H1 (cell line): ENCODE measurements at regions not wholly inside any gene's neighbourhood (a gene's known extent, or its start where the extent isn't known, plus 50 kb on each side); places are given as distances from the start of the nearest gene placed in this dataset.
A peak's percentile ranks its signal among the peaks of the same experiment; 100 is the strongest.

ENCODE experiments used
- CTCF ChIA-PET: fragments of 300-600 bp; sonication (Branson Sonifier 250); formaldehyde crosslinking; loops from one replicate; lab custom pipeline; 2021; ENCODE audit not compliant: partially characterized antibody; lab: Charles Lee
- POLR2A ChIA-PET: fragments of 300-600 bp; sonication (Branson Sonifier 250); formaldehyde crosslinking; loops from one replicate; lab custom pipeline; 2021; ENCODE audit warnings: inconsistent platforms; ENCODE audit not compliant: partially characterized antibody; lab: Charles Lee
- DNase-seq, 2 experiments: peaks; one replicate each; pipeline versions ENCODE4 v3.0.0 to v3.0.0-alpha.2; 2010 to 2022; ENCODE audit warnings: low spot score in 2 of 2, low read depth in 1 of 2, mixed read lengths in 1 of 2
- FAIRE-seq: peaks from 2 replicates; lab custom pipeline; 2011; peaks lifted over from hg19 to GRCh38; lab: Jason Lieb, UNC
- H2AFZ ChIP-seq: 2 replicates; pipeline ENCODE4 v1.8.1; 2012; ENCODE audit warnings: low read length, inconsistent platforms
- H2AK5ac ChIP-seq: 2 replicates; pipeline ENCODE4 v1.6.1; 2013; ENCODE audit warnings: low read depth, low read length
- H2BK120ac ChIP-seq: replicated peaks from 2 replicates; pipeline ENCODE3; 2013; ENCODE audit warnings: low read depth, low read length, inconsistent platforms
- H2BK12ac ChIP-seq: 2 replicates; pipeline ENCODE4 v1.6.1; 2013; ENCODE audit warnings: low read depth, low read length
- H2BK15ac ChIP-seq: 2 replicates; pipeline ENCODE4 v1.6.1; 2013; ENCODE audit warnings: low read length
- H2BK20ac ChIP-seq: 2 replicates; pipeline ENCODE4 v1.6.1; 2013; ENCODE audit warnings: low read length
- H2BK5ac ChIP-seq: 2 replicates; pipeline ENCODE4 v1.6.1; 2013; ENCODE audit warnings: low read depth, low read length
- H3K14ac ChIP-seq: 2 replicates; pipeline ENCODE4 v1.6.1; 2013; ENCODE audit warnings: inconsistent platforms; ENCODE audit not compliant: insufficient read length
- H3K18ac ChIP-seq: 2 replicates; pipeline ENCODE4 v1.6.1; 2013; ENCODE audit warnings: low read length; ENCODE audit errors: extremely low read depth
- H3K23ac ChIP-seq: 2 replicates; pipeline ENCODE4 v1.6.1; 2013; ENCODE audit warnings: inconsistent platforms; ENCODE audit not compliant: insufficient read length
- H3K23me2 ChIP-seq: 2 replicates; pipeline ENCODE4 v1.6.1; 2013; ENCODE audit warnings: low read depth, low read length
- H3K27ac ChIP-seq: 2 replicates; pipeline ENCODE4 v1.6.1; 2011; ENCODE audit warnings: low read depth, low read length, inconsistent platforms
- H3K27me3 ChIP-seq, 4 experiments: replicated peaks in 1 of 4; 1 replicate in 1 of 4; 2 replicates in 3 of 4; pipeline versions ENCODE4 v1.6.1 to v1.8.1; 2011 to 2013; ENCODE audit warnings: low read length in 3 of 4, mild to moderate bottlenecking in 3 of 4, inconsistent platforms in 2 of 4, mixed read lengths in 2 of 4, moderate library complexity in 1 of 4; ENCODE audit not compliant: control insufficient read depth in 3 of 4, insufficient read depth in 3 of 4; ENCODE audit errors: extremely low read depth in 1 of 4
- H3K36me3 ChIP-seq, 4 experiments: 2 replicates each; pipeline versions ENCODE4 v1.6.1 to v1.8.1; 2011 to 2013; ENCODE audit warnings: mild to moderate bottlenecking in 4 of 4, low read length in 3 of 4, moderate library complexity in 2 of 4, control low read depth in 1 of 4, inconsistent platforms in 1 of 4; ENCODE audit not compliant: insufficient read depth in 4 of 4, control insufficient read depth in 2 of 4
- H3K4ac ChIP-seq: replicated peaks from 2 replicates; pipeline ENCODE3; 2013; ENCODE audit warnings: low read length, low read depth, mixed read lengths, inconsistent platforms; ENCODE audit not compliant: insufficient read length
- H3K4me1 ChIP-seq, 4 experiments: replicated peaks in 1 of 4; 1 replicate in 1 of 4; 2 replicates in 3 of 4; pipeline versions ENCODE4 v1.6.1 to v1.8.1; 2011 to 2013; ENCODE audit warnings: low read length in 3 of 4, inconsistent platforms in 2 of 4, mixed read lengths in 1 of 4; ENCODE audit not compliant: insufficient read depth in 4 of 4, control insufficient read depth in 3 of 4
- H3K4me2 ChIP-seq, 2 experiments: 2 replicates each; pipeline versions ENCODE4 v1.6.1 to v1.8.1; 2011 to 2013; ENCODE audit warnings: low read depth in 2 of 2, low read length in 2 of 2, control low read depth in 1 of 2, inconsistent platforms in 1 of 2, mild to moderate bottlenecking in 1 of 2; ENCODE audit not compliant: insufficient read depth in 1 of 2
- H3K4me3 ChIP-seq, 4 experiments: fragments of 200-600, 300-600 bp in 1 of 4; sonication (generic), shearing (Covaris generic), sonication (Bioruptor Twin) in 1 of 4; 2 replicates each; pipeline versions ENCODE4 v1.5.1 to v1.8.1; 2011 to 2016; ENCODE audit warnings: low read length in 4 of 4, low read depth in 3 of 4, control low read depth in 2 of 4, inconsistent platforms in 2 of 4, mild to moderate bottlenecking in 2 of 4, mixed read lengths in 1 of 4, moderate library complexity in 1 of 4; ENCODE audit not compliant: insufficient read depth in 2 of 4; ENCODE audit errors: extremely low read depth in 1 of 4
- H3K56ac ChIP-seq: replicated peaks from 2 replicates; pipeline ENCODE3; 2013; ENCODE audit warnings: low read depth, mild to moderate bottlenecking, mixed read lengths, low read length, inconsistent platforms; ENCODE audit not compliant: insufficient read length
- H3K79me1 ChIP-seq: 2 replicates; pipeline ENCODE4 v1.6.1; 2013; ENCODE audit warnings: low read depth, low read length, control low read depth
- H3K79me2 ChIP-seq, 2 experiments: 2 replicates each; pipeline versions ENCODE4 v1.6.1 to v1.8.1; 2012 to 2013; ENCODE audit warnings: low read length in 2 of 2, mild to moderate bottlenecking in 2 of 2, inconsistent platforms in 1 of 2; ENCODE audit not compliant: insufficient read depth in 2 of 2, control insufficient read depth in 1 of 2
- H3K9ac ChIP-seq, 4 experiments: replicated peaks in 1 of 4; 1 replicate in 1 of 4; 2 replicates in 3 of 4; pipeline versions ENCODE4 v1.6.1 to v1.8.1; 2011 to 2013; ENCODE audit warnings: low read depth in 3 of 4, low read length in 3 of 4, control low read depth in 2 of 4, mild to moderate bottlenecking in 2 of 4, moderate library complexity in 2 of 4, inconsistent platforms in 1 of 4; ENCODE audit errors: extremely low read depth in 1 of 4
- H3K9me3 ChIP-seq, 2 experiments: 2 replicates each; pipeline versions ENCODE4 v1.6.1 to v1.8.1; 2012 to 2013; ENCODE audit warnings: mild to moderate bottlenecking in 2 of 2, moderate library complexity in 2 of 2, control low read depth in 1 of 2, inconsistent platforms in 1 of 2, low read depth in 1 of 2, low read length in 1 of 2, mixed read lengths in 1 of 2; ENCODE audit not compliant: insufficient read depth in 2 of 2
- H4K20me1 ChIP-seq, 2 experiments: replicated peaks in 1 of 2; 2 replicates each; pipeline versions ENCODE3 to v1.8.1; 2011 to 2013; ENCODE audit warnings: inconsistent platforms in 2 of 2, low read length in 2 of 2, mild to moderate bottlenecking in 1 of 2; ENCODE audit not compliant: insufficient read depth in 2 of 2, control insufficient read depth in 1 of 2
- H4K5ac ChIP-seq: 2 replicates; pipeline ENCODE4 v1.6.1; 2013; ENCODE audit warnings: low read length, low read depth, mixed read lengths, inconsistent platforms; ENCODE audit not compliant: insufficient read length
- H4K8ac ChIP-seq: 2 replicates; pipeline ENCODE4 v1.8.0; 2013; ENCODE audit warnings: mild to moderate bottlenecking, moderate library complexity, low read length, inconsistent platforms; ENCODE audit not compliant: insufficient read depth; ENCODE audit errors: extremely low read depth
- H4K91ac ChIP-seq: replicated peaks from 2 replicates; pipeline ENCODE3; 2013; ENCODE audit warnings: low read length, mixed read lengths, inconsistent platforms; ENCODE audit not compliant: insufficient read length
- BCL11A ChIP-seq, 2 experiments: IDR thresholded peaks; one replicate each; pipeline ENCODE4 v1.6.1; 2011; ENCODE audit warnings: low read depth in 2 of 2, low read length in 2 of 2, mild to moderate bottlenecking in 2 of 2
- CBX8 ChIP-seq: fragments of 300-800, 300-1000 bp; sonication (generic); IDR thresholded peaks from 2 replicates; pipeline ENCODE4 v1.7.1; 2016; ENCODE audit warnings: low read depth, low read length, borderline replicate concordance
- CEBPB ChIP-seq: IDR thresholded peaks from 2 replicates; pipeline ENCODE4 v1.6.1; 2012; ENCODE audit warnings: low read depth, low read length
- FOSL1 ChIP-seq: IDR thresholded peaks from 2 replicates; pipeline ENCODE4 v1.6.1; 2011; ENCODE audit warnings: mild to moderate bottlenecking, low read depth, low read length, moderate library complexity; ENCODE audit not compliant: insufficient read depth
- GTF2F1 ChIP-seq: IDR thresholded peaks from 2 replicates; pipeline ENCODE4 v1.6.1; 2012; ENCODE audit warnings: low read depth, low read length, improper control_type of control experiment, borderline replicate concordance
- HDAC2 ChIP-seq, 2 experiments: fragments of 300-600 bp in 1 of 2; sonication (generic) in 1 of 2; IDR thresholded peaks; 2 replicates each; pipeline ENCODE4 v1.6.1; 2011 to 2012; ENCODE audit warnings: low read depth in 2 of 2, low read length in 2 of 2, mild to moderate bottlenecking in 2 of 2, moderate library complexity in 2 of 2, borderline replicate concordance in 1 of 2, inconsistent platforms in 1 of 2
- JUND ChIP-seq: IDR thresholded peaks from 2 replicates; pipeline ENCODE4 v1.6.1; 2011; ENCODE audit warnings: mild to moderate bottlenecking, improper control_type of control experiment, low read length
- POU5F1 ChIP-seq: IDR thresholded peaks from 2 replicates; pipeline ENCODE4 v1.6.1; 2011; ENCODE audit warnings: low read depth, mild to moderate bottlenecking, low read length, moderate library complexity
- RAD21 ChIP-seq, 2 experiments: IDR thresholded peaks in 1 of 2; conservative IDR thresholded peaks in 1 of 2; 2 replicates each; pipeline ENCODE4 v1.6.1; 2011; ENCODE audit warnings: low read depth in 2 of 2, low read length in 2 of 2, improper control_type of control experiment in 1 of 2, inconsistent platforms in 1 of 2, mild to moderate bottlenecking in 1 of 2, moderate library complexity in 1 of 2
- RNF2 ChIP-seq: fragments of 200-900, 300-1000 bp; sonication (generic); IDR thresholded peaks from 2 replicates; pipeline ENCODE4 v1.7.1; 2016; ENCODE audit warnings: borderline replicate concordance, low read depth, mild to moderate bottlenecking, antibody characterized with exemption, low read length; ENCODE audit not compliant: poor library complexity, severe bottlenecking; ENCODE audit errors: missing control alignments
- RXRA ChIP-seq: IDR thresholded peaks from 2 replicates; pipeline ENCODE4 v1.6.1; 2011; ENCODE audit warnings: low read depth, mild to moderate bottlenecking, low read length, moderate library complexity; ENCODE audit not compliant: insufficient read depth
- SP1 ChIP-seq: IDR thresholded peaks from 2 replicates; pipeline ENCODE4 v1.6.1; 2011; ENCODE audit warnings: low read depth, low read length
- TCF12 ChIP-seq: IDR thresholded peaks from 2 replicates; pipeline ENCODE4 v1.6.1; 2011; ENCODE audit warnings: low read depth, mild to moderate bottlenecking, low read length
- YY1 ChIP-seq: IDR thresholded peaks from 2 replicates; pipeline ENCODE4 v1.6.1; 2011; ENCODE audit warnings: low read depth, mild to moderate bottlenecking, low read length
- ZNF274 ChIP-seq: IDR thresholded peaks from 2 replicates; pipeline ENCODE4 v1.7.0; 2012; ENCODE audit warnings: low read length, borderline replicate concordance; ENCODE audit errors: extremely low read depth
- WGBS, 2 experiments: shearing (Covaris generic) in 1 of 2; methylation state at CpG; one replicate each; pipeline versions ENCODE4 v1.1.6 to v1.1.7; 2013 to 2015; ENCODE audit warnings: low lambda C conversion rate in 2 of 2, mixed read lengths in 2 of 2, inconsistent platforms in 1 of 2, low coverage in 1 of 2, missing lambda C conversion rate in 1 of 2; ENCODE audit not compliant: insufficient replicate concordance in 2 of 2, insufficient coverage in 1 of 2, insufficient read length in 1 of 2; ENCODE audit errors: extremely low coverage in 1 of 2, missing lambda C conversion rate in 1 of 2; 5-methylcytosine and 5-hydroxymethylcytosine counted together

DNA sequence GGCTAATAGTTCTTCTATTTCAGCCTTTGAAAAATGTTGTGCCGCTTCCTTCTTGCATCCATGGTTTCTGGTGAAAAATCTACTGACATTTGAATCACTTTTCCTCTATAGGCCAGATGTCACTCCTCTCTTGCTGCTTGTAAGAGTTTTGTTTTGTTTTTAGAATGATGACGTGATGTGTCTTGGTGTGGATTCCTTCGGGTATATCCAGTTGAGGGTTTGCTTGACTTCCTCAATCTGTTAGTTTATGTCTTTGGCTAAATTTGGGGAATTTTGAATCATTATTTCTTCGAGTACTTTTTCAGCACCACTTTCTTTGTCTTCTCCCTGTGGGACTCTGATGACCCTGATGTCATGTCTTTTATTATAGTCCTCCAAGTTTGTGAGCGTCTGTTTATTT is 175.5 kb downstream of the MYLK4 start:
- no peaks in the 10 kb centered on the region for H3K27me3 ChIP-seq
- no peaks in the 10 kb centered on the region for H3K4me1 ChIP-seq
- H4K8ac ChIP-seq: no peak overlapping the region
- no peak overlapping the region for H2BK120ac ChIP-seq
- no peaks in the 10 kb centered on the region for H4K20me1 ChIP-seq
- H2BK12ac ChIP-seq: no peak overlapping the region
- no peak overlapping the region for H3K4me3 ChIP-seq
- CTCF ChIA-PET: interaction anchor here (0.6 to 1.1 kb wide), 2 partner anchors 25 to 848 kb away, joined by 3 read pairs; no protein-coding TSS in a partner anchor
- H3K18ac ChIP-seq: no peak overlapping the region
- no peaks in the 10 kb centered on the region for H3K79me2 ChIP-seq
- 82% methylated on average over 5 of the region's 5 CpGs; no CpG with 5 or more reads in 1 of the 2 experiments for WGBS, 2 experiments
- H3K4ac ChIP-seq: no peak overlapping the region
- no peak overlapping the region for H3K9ac ChIP-seq
- H3K23ac ChIP-seq: no peak overlapping the region
- FAIRE-seq (peak; percentile 58), DNase-seq (no peak)
- H2BK20ac ChIP-seq: no peak overlapping the region
- POLR2A ChIA-PET: no interaction called here
- H3K79me1 ChIP-seq: no peaks in the 10 kb centered on the region
- H4K91ac ChIP-seq: no peak overlapping the region
- no peak overlapping the region for H3K14ac ChIP-seq
- no peak overlapping the region for H2AK5ac ChIP-seq
- H4K5ac ChIP-seq: no peak overlapping the region
- no peak overlapping the region for H2BK5ac ChIP-seq
- no peak overlapping the region for H3K27ac ChIP-seq
- H2AFZ ChIP-seq: no peak overlapping the region
- no peak overlapping the region for H3K4me2 ChIP-seq
- no peak overlapping the region for H2BK15ac ChIP-seq
- H3K36me3 ChIP-seq: no peaks in the 10 kb centered on the region
- no peak overlapping the region for H3K56ac ChIP-seq
- H3K9me3 ChIP-seq: no peaks in the 10 kb centered on the region; a peak in 1 of 4 replicates
- no peaks in the 10 kb centered on the region for H3K23me2 ChIP-seq
- TF ChIP-seq RAD21 (IDR thresholded peaks at IDR 0.05 in 1 of 2, conservative IDR thresholded peaks at IDR 0.05 in 1 of 2; ENCODE audit: low read depth in 2 of 2, low read length in 2 of 2) (no peak), TCF12 (no peak), ZNF274 (no peak), RNF2 (no peak), SP1 (no peak), YY1 (no peak), CBX8 (no peak), GTF2F1 (no peak), POU5F1 (no peak), RXRA (no peak), BCL11A (IDR thresholded peaks at IDR 0.05; ENCODE audit: low read depth in 2 of 2, low read length in 2 of 2) (no peak), CEBPB (no peak), HDAC2 (IDR thresholded peaks at IDR 0.05; ENCODE audit: borderline replicate concordance in 1 of 2, low read depth in 2 of 2, low read length in 2 of 2) (no peak), FOSL1 (no peak), JUND (no peak)
